HG03378 (cell line): ENCODE measurements at regions not wholly inside any gene's neighbourhood (a gene's known extent, or its start where the extent isn't known, plus 50 kb on each side); places are given as distances from the start of the nearest gene placed in this dataset.

ENCODE experiments used
- ATAC-seq: cut with Tn5 transposase; IDR thresholded peaks from one replicate; pipeline ENCODE4 v1.9.1; 2021; ENCODE audit warnings: mild to moderate bottlenecking, moderate library complexity; ENCODE audit not compliant: unreplicated experiment

- ATAC-seq: no peak
These were observed 53.2 kb upstream of the NR3C2 start for GRCh38 chr4:148495463-148495862.
